AG10803 (cell line): ENCODE measurements at regions not wholly inside any gene's neighbourhood (a gene's known extent, or its start where the extent isn't known, plus 50 kb on each side); places are given as distances from the start of the nearest gene placed in this dataset.
A peak's percentile ranks its signal among the peaks of the same experiment; 100 is the strongest.

Experiments
- DNase-seq: peaks from one replicate; pipeline ENCODE4 v3.0.0; 2010; ENCODE audit warnings: low read depth
- H3K4me3 ChIP-seq: 2 replicates; pipeline ENCODE4 v1.5.1; 2011; ENCODE audit warnings: mild to moderate bottlenecking, low read length, control low read depth
- TF ChIP-seq, protein P1 (sequence below): conservative IDR thresholded peaks from 2 replicates; pipeline ENCODE4 v1.5.1; 2011; ENCODE audit warnings: mild to moderate bottlenecking, low read length, control low read depth, inconsistent platforms

GRCh38 chr1:68588304-68588703, 91.4 kb upstream of the DEPDC1 start:
- TF ChIP-seq, protein P1, sequence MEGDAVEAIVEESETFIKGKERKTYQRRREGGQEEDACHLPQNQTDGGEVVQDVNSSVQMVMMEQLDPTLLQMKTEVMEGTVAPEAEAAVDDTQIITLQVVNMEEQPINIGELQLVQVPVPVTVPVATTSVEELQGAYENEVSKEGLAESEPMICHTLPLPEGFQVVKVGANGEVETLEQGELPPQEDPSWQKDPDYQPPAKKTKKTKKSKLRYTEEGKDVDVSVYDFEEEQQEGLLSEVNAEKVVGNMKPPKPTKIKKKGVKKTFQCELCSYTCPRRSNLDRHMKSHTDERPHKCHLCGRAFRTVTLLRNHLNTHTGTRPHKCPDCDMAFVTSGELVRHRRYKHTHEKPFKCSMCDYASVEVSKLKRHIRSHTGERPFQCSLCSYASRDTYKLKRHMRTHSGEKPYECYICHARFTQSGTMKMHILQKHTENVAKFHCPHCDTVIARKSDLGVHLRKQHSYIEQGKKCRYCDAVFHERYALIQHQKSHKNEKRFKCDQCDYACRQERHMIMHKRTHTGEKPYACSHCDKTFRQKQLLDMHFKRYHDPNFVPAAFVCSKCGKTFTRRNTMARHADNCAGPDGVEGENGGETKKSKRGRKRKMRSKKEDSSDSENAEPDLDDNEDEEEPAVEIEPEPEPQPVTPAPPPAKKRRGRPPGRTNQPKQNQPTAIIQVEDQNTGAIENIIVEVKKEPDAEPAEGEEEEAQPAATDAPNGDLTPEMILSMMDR, result no peak
- DNase-seq, result no peak
- H3K4me3 ChIP-seq, result no peak overlapping the region

DNA sequence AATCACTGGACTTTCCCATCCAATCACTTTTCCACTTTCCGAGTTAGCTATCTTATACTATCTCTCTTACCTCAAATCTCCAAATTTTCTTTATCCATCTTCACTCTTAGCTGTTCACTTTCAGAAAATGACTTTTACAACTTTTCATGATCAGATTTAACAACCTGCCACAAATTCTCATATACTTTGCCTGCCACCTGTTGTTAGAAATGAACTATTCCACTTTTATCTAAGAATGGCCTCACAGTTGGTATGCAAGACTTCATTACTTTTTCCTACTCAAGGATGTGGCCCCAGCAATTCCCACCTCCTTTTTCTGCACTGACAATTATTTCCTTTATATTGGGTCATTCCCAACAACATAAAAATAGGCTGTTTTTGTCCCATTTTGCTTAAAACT, 93.6 kb upstream of the DEPDC1 start:
- TF ChIP-seq, protein P1, result no peak
- no peak overlapping the region for H3K4me3 ChIP-seq
- no peak for DNase-seq

DNA sequence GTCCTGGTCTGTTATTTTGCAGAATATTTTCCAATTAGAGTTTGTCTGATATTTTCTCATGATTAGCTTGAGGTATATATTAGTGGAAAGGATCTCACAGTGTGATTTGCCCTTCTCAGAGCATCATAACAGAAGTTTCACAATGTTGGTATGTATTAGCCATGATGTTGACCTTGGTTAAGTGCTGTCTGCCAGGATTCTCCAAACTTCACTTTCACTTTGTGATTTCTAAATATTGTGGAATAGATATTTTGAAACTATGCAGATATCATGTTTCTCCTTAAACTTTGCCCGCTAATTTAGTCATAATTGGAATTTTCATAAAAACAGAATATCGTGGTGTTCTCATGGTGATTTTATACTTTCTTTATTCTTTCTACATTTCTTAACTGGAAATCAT, 98.0 kb upstream of the DEPDC1 start:
- DNase-seq, result no peak
- TF ChIP-seq, protein P1, result no peak
- H3K4me3 ChIP-seq, result no peak overlapping the region

GRCh38 chr1:68600049-68600661, 103.3 kb upstream of the DEPDC1 start:
- peak; percentile 8 for DNase-seq
- H3K4me3 ChIP-seq, result no peak overlapping the region
- TF ChIP-seq, protein P1, result peak; percentile 58

GRCh38 chr1:68608289-68608688, 111.4 kb upstream of the DEPDC1 start:
- DNase-seq, result no peak
- no peak overlapping the region for H3K4me3 ChIP-seq
- TF ChIP-seq, protein P1, result no peak

DNA sequence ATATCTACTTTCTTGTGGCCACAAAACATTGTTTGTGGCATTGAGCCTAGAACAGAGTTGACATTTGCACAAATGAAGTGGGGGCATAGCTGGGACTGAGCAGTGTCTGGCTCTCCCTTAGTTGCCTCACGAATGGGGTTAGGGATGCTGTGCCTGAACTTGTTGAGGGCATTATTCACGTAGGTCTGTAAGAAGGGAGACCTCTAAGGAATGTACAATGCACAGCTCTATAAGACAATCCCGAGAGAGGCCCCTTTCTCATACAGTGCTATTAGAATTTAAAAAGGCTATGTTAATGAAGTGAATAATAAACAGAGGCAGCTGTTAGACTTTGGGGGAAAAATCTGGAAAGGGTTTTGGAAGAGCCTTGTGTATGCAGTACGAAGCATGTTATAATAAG, 118.4 kb upstream of the DEPDC1 start:
- no peak for DNase-seq
- H3K4me3 ChIP-seq, result no peak overlapping the region
- TF ChIP-seq, protein P1, result no peak

DNA sequence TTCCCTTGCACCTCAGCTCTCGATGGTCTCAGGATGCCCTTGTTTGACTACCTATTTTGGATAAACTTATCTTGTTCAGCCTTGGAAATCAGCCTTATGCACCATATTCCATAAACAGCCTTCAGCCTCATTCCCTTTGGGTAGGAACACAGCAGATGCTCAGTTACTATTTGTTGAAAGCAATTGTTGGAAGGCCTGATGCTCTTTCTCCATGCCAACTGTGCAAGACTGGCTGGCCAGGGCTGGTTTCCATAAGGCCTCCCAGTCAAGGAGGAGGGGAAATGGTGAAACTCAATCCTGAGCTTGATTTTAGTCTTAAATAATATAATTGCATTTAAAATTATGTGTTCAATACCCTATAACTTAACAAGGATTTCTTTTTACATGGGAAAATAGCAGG, 121.1 kb upstream of the DEPDC1 start:
- no peak for DNase-seq
- TF ChIP-seq, protein P1, result no peak
- H3K4me3 ChIP-seq, result no peak overlapping the region
